ENCODE measurements at regions not wholly inside any gene's neighbourhood (a gene's known extent, or its start where the extent isn't known, plus 50 kb on each side); places are given as distances from the start of the nearest gene placed in this dataset.
"Not testable (repeated sequence)": the region's sequence is repeated elsewhere in the genome, so short reads cannot be mapped to it uniquely, and the experiment has no call there.

DNA sequence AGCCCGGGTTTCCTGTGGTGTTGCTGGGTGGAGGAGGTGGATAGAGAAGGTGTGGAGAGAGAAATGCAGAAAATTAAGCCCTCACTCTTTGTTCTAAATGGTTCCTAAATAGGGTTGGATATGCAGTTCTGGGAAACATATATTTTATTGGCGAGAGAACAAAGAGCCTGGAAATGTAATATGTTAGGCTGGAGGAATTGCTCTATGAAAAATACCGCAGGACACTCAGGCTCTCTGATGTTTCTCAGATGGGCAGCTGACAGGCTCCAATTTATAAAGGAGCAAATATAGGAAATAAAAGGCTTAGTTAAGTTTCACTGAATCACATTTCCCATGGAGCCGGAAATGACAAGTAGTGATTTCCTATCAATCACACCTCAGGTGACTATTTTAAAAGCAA is 428.0 kb downstream of the TMEM135 start:
- no peak for DNase-seq (ENCODE audit: low read depth in 2 of 2)

DNA sequence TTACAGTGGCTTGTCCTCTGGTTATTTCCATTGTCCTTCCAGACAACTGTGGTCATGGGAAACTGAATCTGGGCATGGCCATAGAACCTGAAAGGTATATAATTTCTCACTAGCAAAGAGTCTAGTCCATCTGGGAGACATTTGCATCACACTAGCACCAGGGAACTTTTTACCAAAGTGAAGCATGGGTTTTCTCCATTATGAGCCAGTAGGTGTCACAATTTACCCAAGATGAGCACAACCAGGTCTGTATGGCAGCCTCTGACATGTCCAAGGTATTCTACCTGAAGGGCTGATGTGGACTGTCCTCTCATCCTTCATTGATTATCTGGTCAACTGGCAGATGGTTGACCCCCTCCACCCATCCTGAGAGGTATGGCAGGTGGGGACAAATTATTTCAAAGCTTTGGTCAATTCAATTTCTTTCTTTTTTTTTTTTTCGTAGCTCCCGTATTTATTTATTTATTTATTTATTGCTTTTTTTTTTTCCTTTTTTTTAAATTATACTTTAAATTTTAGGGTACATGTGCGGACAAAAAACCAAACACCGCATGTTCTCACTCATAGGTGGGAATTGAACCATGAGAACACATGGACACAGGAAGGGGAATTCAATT is 425.9 kb downstream of the TMEM135 start:
- DNase-seq (ENCODE audit: low read depth in 2 of 2): no peak

DNA sequence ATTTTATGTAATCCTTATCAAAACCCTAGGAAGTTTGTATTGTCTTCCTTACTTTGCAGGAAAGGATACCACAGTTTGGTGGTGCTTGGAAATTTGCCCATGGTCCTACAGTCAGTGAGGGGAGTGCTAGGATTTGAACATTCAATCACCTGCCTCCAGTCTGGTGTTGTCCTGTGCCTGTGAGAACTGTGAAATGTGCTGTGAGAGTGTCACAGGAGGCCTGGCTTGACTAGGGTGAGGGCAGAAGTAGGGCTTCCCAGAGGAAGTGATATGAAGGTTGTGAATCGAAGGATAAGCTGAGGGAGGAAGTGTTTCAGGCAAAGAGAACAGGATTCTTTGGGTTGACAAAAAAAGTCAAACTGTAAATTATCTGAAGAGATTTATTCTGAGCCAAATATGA is 424.4 kb downstream of the TMEM135 start:
- no peak for DNase-seq (ENCODE audit: low read depth in 2 of 2)

DNA sequence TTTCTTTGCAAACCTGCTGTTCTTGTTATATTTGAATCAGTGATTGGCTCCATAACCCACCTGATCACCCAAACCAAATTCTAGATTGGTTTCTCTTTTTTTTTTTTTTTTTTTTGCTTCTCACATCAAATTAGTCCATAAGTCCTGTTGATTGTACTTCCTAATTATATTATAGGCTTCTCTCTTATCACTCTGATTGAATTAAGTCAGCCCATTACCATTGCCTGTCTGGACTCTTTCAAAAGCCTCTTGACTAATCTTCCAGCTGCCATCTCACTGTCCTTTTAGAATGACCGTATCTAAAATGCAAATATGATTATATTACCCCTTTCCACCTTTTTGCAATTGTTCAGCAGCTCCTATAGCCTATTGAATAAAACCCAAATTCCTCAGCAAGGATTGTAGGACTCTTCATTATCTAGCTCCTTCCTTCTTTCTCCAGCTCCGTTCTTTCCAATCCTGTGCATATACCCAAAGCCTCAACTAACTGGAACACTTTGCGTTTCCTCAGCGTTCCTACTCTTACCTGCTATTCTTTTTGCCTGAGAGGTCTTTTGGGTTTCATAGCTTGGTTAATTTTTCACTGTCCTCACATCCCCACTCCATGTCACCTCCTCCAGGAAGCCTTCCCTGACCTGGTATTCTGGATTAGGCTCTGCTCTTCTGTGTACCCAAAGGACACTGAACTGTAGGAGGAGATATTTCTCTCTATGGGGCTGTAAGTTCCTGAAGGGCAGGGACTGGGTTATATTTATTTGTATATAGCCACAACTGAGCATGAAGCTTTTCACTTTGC is 423.3 kb downstream of the TMEM135 start:
- no peak for DNase-seq (ENCODE audit: low read depth in 2 of 2)

DNA sequence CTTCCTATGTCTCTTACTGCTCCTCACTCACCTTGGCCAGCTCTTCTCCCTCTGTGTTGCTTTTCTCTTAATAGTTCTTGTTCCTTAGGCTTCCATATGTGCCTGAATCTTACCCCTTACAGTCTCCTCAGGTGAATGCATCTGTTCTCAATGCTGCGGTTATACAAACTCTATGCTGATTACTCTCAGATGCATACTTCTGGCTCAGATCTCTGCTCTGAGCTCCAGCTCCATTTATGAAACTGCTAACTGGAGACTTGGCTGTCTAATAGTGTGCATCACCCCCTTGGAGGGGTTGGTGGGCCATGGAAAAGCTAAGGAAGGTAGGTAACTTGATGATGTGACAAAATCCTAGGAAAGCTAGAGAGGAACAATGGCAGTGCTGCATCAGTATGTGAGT is 422.5 kb downstream of the TMEM135 start:
- DNase-seq (ENCODE audit: low read depth in 2 of 2): no peak

DNA sequence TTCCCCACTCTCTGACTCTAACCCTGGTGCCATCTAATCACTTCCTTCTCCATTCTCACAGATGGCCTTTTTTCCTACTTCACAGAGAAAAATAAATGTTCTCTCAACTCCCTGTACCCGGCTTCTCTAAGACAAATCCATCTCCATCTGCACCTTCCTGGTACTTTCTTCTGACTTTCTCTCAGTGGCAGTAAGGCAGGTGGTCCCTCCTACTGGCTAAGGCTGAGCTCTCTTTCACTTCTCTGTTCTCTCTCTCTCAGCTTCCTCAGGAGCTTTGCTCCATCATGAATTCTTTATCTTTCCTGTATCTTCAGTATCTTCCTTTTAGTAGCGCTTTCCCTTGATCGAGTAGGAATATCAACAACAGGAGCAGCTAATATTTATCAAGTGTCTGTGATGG is 421.6 kb downstream of the TMEM135 start:
- no peak for DNase-seq (ENCODE audit: low read depth in 2 of 2)

DNA sequence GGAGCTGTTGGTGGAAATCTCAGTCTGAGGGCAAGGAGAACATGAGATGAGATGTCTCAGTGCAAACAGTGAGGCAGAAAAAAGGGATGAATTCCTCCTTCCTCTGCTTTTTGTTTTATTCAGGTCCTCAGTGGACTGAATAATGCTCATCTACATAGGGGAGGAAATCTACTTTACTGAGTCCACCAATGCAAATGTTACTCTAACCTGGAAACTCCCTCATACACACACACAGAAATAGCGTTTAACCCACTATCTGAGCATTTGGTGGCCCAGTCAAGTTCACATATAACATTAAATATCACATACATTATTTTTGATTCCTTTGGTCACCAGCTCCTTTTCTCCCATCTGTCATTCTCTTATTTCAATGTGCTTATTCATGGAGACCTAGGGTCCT is 418.8 kb downstream of the TMEM135 start:
- no peak for DNase-seq (ENCODE audit: low read depth in 2 of 2)

DNA sequence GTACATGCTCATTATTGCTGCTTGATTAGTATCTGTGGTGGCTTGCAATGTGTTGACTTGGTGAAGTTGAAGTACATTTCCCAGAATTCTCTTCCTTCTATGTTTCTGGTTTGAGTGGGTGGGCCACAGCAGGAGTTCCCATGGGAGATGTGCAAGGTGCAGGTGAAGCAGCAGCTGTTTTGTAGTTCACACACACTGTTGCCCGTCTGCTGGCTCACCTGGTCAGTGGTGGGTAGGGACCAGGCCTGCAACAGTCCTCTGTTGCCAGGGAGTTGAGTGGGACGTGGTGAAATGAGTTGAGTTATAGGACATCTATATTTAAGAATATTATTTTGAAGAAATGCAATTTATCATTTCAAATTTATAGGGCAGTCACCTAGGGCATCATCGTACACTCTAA is 417.4 kb downstream of the TMEM135 start:
- no peak for DNase-seq (ENCODE audit: low read depth in 2 of 2)

DNA sequence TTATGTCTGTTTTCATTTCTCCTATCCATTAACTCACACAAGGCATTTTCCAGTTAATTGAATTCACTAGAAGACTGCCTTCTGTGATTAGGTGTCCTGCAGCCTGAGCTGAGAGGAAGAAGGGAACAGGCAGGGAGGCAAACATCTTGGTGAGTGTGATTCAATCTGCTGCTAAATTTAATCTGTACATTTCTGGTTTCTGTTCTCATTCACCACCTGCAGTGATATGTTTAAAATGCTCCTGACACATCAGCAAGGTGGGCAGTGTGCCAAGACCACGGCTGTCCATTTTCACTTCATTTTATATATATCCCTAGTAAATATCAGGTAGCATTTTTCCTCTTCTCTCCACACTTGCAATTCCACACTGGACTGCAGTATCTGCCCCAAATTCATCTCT is 416.5 kb downstream of the TMEM135 start:
- no peak for DNase-seq (ENCODE audit: low read depth in 2 of 2)

DNA sequence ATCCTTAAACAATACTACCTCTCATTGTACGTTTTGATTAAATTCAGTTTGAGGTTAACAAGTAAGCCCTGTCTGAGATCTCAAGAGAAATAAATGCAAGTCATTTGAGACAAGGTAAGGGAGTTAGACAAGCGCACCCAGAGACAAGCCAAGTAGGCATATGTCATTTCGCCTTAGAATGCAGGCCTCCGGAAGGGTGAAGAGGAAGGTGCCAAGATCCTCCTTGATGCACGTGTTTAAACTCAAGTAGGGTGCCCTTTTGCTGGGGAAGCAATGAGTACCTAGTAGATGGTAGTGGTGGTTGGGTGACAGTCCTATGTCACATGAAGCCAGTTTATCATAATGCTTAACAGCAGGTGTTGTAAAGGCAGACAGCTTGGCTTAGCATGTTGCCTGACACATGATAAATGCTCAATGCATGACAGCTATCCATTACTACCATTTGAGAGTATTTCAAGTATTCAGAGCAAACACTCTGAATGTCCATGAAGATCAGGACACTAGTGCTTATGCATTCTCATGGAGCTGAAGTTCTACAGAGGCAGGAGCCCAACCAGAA is 415.9 kb downstream of the TMEM135 start:
- no peak for DNase-seq (ENCODE audit: low read depth in 2 of 2)

DNA sequence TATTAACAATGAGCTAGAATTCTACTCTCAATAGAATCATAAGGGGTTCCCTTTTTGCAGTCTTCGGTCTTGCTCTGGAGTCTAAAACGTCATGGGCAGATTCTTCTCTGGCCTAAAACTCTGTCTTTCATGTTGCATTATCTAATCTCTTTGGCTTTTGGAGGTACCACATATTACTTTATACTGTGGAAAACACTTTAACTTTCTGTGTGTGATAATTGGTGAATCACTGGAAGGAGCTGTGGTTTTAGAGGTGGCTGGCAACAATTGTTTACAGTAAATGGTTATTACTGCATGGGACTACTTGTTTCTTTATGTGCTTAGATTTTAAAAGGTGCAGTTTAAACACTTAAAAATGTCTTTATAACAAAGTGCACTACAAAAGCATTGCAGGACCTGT is 414.3 kb downstream of the TMEM135 start:
- not testable (repeated sequence) for DNase-seq (ENCODE audit: low read depth in 2 of 2)

DNA sequence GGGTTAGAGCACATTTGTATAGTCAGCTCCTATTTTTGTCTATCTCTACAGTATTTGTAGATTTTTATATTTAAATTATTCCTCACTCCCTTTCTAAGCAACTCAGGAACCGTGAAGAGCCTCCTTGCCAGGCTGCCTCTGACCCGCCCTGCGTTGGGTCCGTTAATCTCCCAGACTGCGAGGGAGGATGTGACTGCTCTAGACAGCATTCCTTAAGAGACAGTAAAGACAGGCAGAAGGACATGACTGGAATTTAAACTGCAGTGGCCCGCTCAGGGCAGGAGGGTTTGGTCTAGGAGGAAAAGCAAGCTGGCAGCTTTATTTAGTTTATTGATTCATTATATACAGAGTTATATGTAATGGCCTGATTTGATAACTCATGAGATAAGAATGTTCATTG is 413.7 kb downstream of the TMEM135 start:
- no peak for DNase-seq (ENCODE audit: low read depth in 2 of 2)

DNA sequence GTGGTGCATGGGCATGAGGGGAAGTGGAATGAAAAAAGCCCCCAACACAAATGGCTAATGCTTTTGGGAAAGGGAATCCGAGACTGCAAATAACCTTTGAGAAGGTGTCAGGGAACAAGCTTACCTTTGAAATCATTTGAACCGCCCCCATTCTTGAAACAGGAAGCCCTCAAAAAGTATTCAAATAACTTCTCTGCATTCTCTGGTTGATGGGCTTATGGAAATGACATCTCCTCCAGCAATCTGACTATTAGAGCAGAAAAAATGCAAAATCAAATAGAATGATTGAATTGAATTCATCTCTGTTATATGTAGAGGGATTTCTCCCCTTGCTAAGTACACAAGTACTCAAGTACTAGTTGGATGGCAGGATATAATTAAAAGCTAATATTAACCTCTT is 409.9 kb downstream of the TMEM135 start:
- no peak for DNase-seq (ENCODE audit: low read depth in 2 of 2)

DNA sequence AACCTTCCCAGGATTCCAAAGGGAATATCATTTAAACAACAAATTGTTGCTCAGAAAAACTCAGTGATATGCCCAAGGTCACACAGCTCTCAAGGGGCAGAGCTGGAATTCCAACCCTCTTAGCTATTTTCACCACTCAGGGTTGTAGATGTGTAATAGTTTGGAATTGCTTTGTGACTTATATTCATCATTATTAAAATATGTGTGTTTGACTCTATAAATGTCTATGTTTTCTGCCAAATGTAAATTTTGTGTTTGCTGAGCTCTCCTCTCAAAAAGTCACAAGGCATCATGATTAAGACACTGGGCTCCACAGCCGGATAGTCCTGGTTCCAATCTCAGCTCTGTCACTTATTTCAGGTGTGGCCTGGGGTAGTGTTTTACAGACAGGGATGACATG is 407.3 kb downstream of the TMEM135 start:
- DNase-seq (ENCODE audit: low read depth in 2 of 2): no peak

DNA sequence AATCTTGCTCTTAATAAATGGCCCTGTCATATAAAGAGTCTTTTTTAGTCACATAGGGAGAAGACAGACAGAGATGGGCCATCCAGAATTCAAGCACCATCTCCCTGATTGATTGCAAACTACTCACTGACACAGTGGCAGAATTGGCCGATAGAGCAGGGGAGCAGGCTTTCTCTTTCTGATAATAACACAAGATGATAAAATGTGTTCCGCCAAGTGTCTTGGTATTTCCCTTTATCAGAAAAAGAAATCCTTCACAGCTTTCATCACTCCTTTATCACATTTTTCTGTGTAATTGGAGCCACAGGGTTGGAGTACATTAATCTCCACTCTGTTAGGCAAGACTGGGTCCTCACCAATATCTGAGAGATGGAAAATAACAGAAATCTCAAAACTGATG is 406.0 kb downstream of the TMEM135 start:
- DNase-seq (ENCODE audit: low read depth in 2 of 2): no peak

DNA sequence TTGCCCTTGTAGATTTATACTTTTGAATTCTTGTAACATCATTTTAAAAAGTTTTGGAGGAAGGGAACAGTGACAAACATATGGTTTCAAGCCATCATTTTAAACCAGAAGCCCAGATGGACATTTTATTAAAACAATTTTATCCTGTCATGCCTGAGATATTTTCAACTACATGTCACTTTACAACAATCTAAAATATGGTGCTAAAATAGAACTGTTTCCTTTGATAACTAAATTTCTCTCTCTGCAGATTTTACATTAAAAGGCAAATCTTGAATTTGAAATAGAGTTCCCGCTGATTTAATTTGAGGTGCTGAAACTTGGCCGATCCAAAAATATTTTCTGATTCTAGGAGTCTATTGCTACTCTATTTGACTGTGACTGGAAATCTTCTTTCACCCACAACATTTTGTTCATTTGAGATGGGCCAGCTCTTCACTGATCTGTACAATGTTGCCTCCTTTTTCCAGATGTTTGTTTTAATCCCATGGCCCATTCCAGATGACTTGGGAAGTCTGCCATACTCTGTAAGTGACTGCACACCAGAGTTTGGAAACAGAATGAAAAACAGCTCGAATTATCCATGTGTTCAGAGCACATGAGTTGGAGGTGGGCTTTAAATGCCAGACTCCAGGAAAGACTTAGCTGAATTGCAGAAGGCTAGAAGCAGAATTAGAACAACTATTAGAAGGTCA is 402.5 kb downstream of the TMEM135 start:
- no peak for DNase-seq (ENCODE audit: low read depth in 2 of 2)

DNA sequence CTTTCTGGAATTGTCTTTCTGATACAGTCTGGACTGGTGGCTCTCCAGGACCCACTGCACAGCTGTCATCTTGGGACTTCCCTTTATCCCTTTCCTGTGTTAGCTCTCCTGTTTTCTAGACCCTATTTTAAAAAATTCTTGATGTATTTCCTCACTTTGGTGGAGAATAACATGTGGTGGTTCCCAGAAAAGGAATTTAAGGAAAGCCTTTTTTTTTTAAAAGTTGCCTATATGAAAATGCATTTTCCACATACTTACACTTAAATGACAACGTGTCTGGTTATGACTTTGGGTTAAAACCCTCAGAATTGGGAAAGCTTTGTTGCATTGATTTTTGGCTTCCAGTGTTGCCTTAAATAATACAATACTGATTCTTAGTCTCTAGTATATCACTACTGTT is 400.7 kb downstream of the TMEM135 start:
- DNase-seq (ENCODE audit: low read depth in 2 of 2): no peak

DNA sequence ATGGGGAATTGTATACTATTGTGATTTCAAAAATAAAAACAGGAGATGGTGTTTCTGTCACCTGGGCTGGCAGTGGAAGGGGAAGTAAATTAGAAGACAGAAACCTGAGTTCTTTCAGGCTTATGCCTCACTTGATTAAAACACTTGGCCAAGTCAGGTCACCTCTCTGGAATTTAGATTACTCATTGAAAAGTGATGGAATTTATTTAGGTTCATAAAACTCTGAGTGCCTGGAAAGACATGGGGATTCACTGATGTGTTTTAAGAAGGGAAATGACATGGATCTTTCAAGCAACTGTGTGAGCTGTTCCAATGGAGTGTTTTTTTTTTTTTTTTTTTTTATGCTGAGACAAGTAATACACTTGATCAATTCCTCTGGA is 400.1 kb downstream of the TMEM135 start:
- no peak for DNase-seq (ENCODE audit: low read depth in 2 of 2)

DNA sequence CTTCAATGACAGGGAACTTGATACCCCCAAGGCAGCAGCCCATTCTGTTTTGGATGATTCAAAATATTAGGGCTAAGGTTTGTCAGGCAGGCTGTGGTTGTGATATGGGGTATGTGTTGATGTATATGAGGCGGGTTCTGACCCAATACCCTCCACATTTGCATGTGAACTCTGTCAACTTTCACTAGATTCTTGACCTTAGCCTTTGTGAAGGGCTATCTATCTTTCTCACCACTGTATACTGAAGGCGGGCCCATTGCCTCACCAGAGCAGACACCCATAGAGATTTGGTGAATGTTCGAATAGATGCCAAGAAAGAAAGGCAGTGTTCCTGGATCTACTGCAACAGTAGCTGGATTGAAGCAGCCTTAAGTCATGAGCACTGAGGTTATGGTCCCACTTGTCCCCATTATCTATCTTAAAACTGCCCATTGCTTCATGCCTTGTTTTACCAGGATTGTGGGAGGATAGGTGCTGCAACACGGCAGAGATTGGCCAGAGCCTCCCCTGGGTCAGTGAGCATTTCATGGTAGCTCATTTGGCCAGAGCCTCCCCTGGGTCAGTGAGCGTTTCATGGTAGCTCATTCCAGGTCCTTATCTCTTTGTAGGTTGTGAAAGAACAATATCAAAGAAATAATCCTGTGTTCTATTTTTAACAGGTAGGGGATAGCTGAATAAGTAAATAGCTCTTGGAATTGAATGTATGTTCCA is 399.6 kb downstream of the TMEM135 start:
- DNase-seq (ENCODE audit: low read depth in 2 of 2): no peak

DNA sequence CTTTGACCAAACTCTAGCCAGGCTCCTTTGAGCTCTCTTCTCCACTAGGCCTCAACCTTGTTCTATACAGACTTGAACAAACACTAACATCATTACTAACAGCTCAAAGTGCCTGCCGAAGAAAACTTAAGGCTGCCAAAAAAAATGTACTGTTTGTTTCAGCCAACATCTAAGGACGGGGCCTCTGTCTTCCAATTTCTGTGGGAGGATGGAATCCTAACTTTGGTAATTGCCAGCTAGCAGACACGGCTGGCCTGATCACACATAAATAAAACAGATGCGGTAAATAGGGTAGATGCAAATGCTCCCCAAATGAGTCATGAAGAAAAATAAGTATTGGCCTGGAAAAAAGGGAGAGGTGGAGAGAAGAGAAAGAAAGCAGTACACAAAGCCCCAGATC is 394.3 kb downstream of the TMEM135 start:
- DNase-seq (ENCODE audit: low read depth in 2 of 2): no peak

DNA sequence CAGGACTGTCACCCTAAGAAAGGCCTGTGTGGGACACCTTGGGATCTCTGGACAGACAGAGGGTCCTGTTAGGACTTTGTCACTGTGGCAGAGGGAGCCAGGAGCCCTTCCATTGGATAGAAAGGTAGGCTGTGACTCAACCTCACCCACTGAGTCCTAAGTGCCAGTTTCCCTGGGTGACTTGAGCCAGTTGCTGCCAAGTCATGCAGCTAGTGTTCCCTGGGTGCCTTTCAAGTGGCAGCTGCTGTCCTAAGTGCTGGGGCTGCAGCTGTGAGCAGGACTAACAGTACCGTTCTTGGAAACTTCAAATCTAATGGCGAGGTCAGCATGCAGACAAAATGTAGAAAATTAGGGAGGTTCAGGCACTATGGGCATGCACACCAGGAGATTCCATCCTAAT is 393.7 kb downstream of the TMEM135 start:
- DNase-seq (ENCODE audit: low read depth in 2 of 2): no peak

DNA sequence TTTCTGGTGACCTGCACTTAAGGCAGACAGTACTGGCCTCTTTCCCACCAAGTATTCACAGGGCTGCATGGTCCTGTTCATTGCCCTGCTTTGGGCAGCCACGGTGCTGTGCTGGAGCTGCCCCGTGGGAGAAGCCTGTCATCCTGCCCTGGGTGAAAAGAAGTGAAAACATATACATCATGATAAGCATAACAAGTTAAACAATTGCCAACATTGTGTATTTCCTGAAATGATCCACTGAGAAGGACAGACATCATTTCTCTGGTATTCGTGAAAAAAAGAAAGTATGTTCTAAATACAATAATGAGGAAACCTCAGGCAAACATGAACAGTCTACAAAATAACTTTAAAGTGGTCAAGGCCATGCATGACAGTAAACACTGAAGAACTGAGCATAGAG is 393.1 kb downstream of the TMEM135 start:
- DNase-seq (ENCODE audit: low read depth in 2 of 2): no peak
